Upper lobe of left lung (tissue), 6 donors: ENCODE measurements at regions not wholly inside any gene's neighbourhood (a gene's known extent, or its start where the extent isn't known, plus 50 kb on each side); places are given as distances from the start of the nearest gene placed in this dataset.

Source experiments
- ATAC-seq, 2 donors: fragments of 200-7000 bp; cut with Tn5 transposase; one replicate each; pipeline ENCODE4 v1.9.1; 2022; ENCODE audit warnings: mild to moderate bottlenecking in 2 of 2, moderate library complexity in 2 of 2; ENCODE audit not compliant: low FRiP score in 2 of 2
- DNase-seq, 2 donors: peaks; one replicate each; pipeline ENCODE4 v3.0.0-alpha.2; 2019 to 2020
- H3K27ac ChIP-seq, 4 donors: fragments of 200-600 bp; sonication (generic); one replicate each; pipeline ENCODE4 v1.5.1; 2016 to 2019
- H3K27me3 ChIP-seq, 4 donors: fragments of 200-600 bp; sonication (generic); one replicate each; pipeline ENCODE4 v1.5.1; 2017 to 2019
- H3K36me3 ChIP-seq, 4 donors: fragments of 200-600 bp; sonication (generic); one replicate each; pipeline ENCODE4 v1.5.1; 2016 to 2019
- H3K4me1 ChIP-seq, 4 donors: fragments of 200-600 bp; sonication (generic); one replicate each; pipeline ENCODE4 v1.5.1; 2018 to 2019
- H3K4me3 ChIP-seq, 4 donors: fragments of 200-600 bp; sonication (generic); one replicate each; pipeline ENCODE4 v1.5.1; 2017 to 2019; ENCODE audit warnings: mild to moderate bottlenecking in 2 of 4, moderate library complexity in 1 of 4
- H3K9me3 ChIP-seq, 4 donors: fragments of 200-600 bp; sonication (generic); one replicate each; pipeline ENCODE4 v1.5.1; 2018 to 2019
- EP300 ChIP-seq, 4 donors: sonication (generic); formaldehyde crosslinking; IDR thresholded peaks; one replicate each; pipeline ENCODE4 v1.5.1; 2017; ENCODE audit warnings: antibody characterized with exemption in 4 of 4, control low read depth in 2 of 4
- POLR2A ChIP-seq, 4 donors: fragments of 450-650 bp; IDR thresholded peaks; one replicate each; pipeline ENCODE4 v1.5.1; 2016 to 2017; ENCODE audit warnings: antibody characterized with exemption in 4 of 4, mild to moderate bottlenecking in 2 of 4
- POLR2AphosphoS5 ChIP-seq, 2 donors: sonication (generic); formaldehyde crosslinking; IDR thresholded peaks; one replicate each; pipeline ENCODE4 v1.5.1; 2017; ENCODE audit warnings: antibody characterized with exemption in 2 of 2
- WGBS, 2 donors: methylation state at CpG; one replicate each; pipeline ENCODE4 v1.1.5; 2017 to 2018; 5-methylcytosine and 5-hydroxymethylcytosine counted together
- TF ChIP-seq, protein P1 (sequence below), 6 experiments: fragments of 450-650 bp in 4 of 6; fragments of 200-600 bp in 2 of 6; sonication (generic) in 2 of 6; IDR thresholded peaks; one replicate each; pipeline ENCODE4 v1.5.1; 2016 to 2019; ENCODE audit warnings: antibody characterized with exemption in 6 of 6
- donor health status: DM: no; HTN: no; CAD: no; lungs with moderate emphysema.
- donor health status: DM: no; HTN: yes; CAD: no; lungs with severe emphysema.

DNA sequence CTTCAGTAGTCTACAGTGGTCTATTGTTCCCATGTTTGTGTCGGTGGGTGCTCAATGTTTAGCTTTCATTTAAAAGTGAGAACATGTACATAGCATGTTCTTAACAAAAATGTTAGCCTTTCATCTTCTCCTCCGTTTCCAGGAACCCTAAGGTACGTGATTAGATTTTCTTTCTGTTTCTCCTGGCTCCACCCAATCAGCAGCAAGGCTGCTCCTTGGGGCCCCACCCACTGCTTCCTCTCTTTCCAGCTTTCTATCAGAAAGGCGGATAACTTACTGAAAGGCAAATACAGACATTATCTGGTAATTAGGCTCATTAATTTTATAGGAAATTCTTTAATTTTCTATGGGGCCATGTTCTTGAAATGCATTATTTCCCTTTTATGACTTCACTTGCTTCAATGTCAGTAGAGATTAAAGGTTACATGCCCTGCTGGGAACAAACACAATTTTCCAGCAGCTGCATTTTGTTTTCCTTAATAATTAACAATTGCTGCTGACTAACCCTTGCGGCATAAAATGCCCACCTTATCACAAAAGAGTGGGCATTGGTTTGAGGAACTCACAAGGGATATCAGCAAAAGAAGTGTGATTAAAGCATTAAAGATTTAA is 324.9 kb upstream of the SNX7 start:
- DNase-seq = no peak
- Histone ChIP-seq H3K27ac (no peak overlapping the region), H3K4me3 (no peak overlapping the region), H3K9me3 (no peaks in the 10 kb centered on the region), H3K27me3 (no peaks in the 10 kb centered on the region), H3K36me3 (no peaks in the 10 kb centered on the region), H3K4me1 (no peaks in the 10 kb centered on the region)
- no peak for ATAC-seq
- TF ChIP-seq POLR2AphosphoS5 (IDR thresholded peaks at IDR 0.05) = no peak
- TF ChIP-seq EP300 (IDR thresholded peaks at IDR 0.05) = no peak
- TF ChIP-seq, protein P1, sequence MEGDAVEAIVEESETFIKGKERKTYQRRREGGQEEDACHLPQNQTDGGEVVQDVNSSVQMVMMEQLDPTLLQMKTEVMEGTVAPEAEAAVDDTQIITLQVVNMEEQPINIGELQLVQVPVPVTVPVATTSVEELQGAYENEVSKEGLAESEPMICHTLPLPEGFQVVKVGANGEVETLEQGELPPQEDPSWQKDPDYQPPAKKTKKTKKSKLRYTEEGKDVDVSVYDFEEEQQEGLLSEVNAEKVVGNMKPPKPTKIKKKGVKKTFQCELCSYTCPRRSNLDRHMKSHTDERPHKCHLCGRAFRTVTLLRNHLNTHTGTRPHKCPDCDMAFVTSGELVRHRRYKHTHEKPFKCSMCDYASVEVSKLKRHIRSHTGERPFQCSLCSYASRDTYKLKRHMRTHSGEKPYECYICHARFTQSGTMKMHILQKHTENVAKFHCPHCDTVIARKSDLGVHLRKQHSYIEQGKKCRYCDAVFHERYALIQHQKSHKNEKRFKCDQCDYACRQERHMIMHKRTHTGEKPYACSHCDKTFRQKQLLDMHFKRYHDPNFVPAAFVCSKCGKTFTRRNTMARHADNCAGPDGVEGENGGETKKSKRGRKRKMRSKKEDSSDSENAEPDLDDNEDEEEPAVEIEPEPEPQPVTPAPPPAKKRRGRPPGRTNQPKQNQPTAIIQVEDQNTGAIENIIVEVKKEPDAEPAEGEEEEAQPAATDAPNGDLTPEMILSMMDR (IDR thresholded peaks at IDR 0.05) = no peak
- no peak for TF ChIP-seq POLR2A (IDR thresholded peaks at IDR 0.05)
- 73 to 74% methylated on average over 5 of the region's 5 CpGs for WGBS, 2 donors

DNA sequence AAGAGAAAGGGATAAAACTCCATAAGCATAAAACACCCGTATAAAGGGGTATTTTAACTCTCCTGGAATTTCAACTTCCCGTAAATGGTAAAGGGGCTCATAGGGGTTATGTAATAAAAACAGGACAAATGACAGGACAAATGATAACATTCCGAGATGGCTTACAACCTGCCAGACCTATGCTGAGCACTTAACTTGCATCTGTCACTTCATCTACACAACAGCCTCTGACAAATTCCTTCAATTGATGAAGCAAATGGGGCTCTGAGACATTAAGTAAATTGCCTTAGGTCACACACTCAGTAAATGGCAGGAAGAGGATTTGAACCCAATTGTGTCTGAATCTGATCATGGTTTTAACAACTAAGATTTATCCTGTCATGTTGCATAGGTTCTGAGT is 327.6 kb upstream of the SNX7 start:
- 92% methylated on average over 3 of the region's 3 CpGs for WGBS, 2 donors
- Histone ChIP-seq H3K27me3 (no peaks in the 10 kb centered on the region), H3K4me1 (no peaks in the 10 kb centered on the region), H3K27ac (no peak overlapping the region), H3K4me3 (no peak overlapping the region), H3K9me3 (no peaks in the 10 kb centered on the region), H3K36me3 (no peaks in the 10 kb centered on the region)
- DNase-seq (no peak), ATAC-seq (no peak)
- TF ChIP-seq, protein P1 (IDR thresholded peaks at IDR 0.05) = no peak
- no peak for TF ChIP-seq EP300 (IDR thresholded peaks at IDR 0.05)
- TF ChIP-seq POLR2A (IDR thresholded peaks at IDR 0.05) = no peak
- TF ChIP-seq POLR2AphosphoS5 (IDR thresholded peaks at IDR 0.05) = no peak

DNA sequence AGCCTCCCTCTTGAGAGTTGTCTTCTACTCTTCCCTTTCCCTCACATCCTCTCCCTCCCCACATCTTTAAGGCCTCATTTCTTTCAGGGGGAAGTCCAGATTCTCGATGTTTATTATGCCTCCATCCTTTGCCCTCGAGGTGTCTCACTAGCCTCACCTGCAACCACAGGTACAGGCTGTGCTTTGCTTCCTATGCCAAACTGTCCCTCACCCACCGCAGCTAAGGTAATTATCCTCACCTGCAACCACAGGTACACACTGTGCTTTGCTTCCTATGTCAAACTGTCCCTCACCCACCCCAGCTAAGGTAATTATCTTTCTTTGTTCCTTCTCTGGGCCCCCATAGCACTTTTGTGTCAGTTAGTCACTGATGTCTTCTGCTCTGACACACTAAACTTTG is 328.1 kb upstream of the SNX7 start:
- WGBS, 2 donors = 82% methylated on average over 3 of the region's 3 CpGs
- no peak overlapping the region for H3K4me3 ChIP-seq
- H3K4me1 ChIP-seq = no peaks in the 10 kb centered on the region
- H3K27ac ChIP-seq = no peak overlapping the region
- no peaks in the 10 kb centered on the region for H3K9me3 ChIP-seq
- H3K36me3 ChIP-seq = no peaks in the 10 kb centered on the region
- DNase-seq (no peak), ATAC-seq (no peak)
- TF ChIP-seq EP300 (IDR thresholded peaks at IDR 0.05) = no peak
- TF ChIP-seq, protein P1 (IDR thresholded peaks at IDR 0.05) = no peak
- no peak for TF ChIP-seq POLR2AphosphoS5 (IDR thresholded peaks at IDR 0.05)
- TF ChIP-seq POLR2A (IDR thresholded peaks at IDR 0.05) = no peak
- H3K27me3 ChIP-seq = no peaks in the 10 kb centered on the region

DNA sequence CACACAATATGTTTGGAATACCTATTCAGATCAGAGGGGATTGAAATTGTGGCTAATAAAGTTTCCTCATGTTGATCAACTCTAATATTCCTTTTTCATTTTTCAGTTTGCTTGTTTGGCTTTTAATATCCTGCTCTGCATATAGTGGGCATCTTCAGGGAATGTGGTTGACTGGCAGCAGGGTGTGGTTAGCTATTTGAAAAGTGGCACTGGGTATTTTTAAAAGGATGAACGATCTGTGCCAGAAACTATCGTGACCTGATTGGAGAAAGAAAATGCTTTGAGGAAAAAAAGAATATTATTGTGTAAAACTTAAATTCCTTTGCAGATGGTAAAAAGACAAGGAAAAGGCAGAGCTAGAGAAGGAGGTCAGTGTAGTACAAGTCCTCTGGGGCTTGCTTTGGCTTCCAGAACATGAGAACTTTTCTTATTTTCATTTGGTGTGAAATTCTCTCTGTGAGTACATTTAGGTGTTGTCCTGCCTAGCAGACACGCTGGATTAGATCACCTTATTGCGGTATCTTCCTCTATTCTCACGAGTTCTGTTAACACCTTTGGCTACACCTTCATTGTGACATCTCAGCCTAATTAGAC is 329.7 kb upstream of the SNX7 start:
- no peaks in the 10 kb centered on the region for H3K27me3 ChIP-seq
- H3K36me3 ChIP-seq = no peaks in the 10 kb centered on the region
- no peak overlapping the region for H3K27ac ChIP-seq
- H3K9me3 ChIP-seq = no peaks in the 10 kb centered on the region
- WGBS, 2 donors = 71 to 72% methylated on average over 5 of the region's 5 CpGs
- no peak for ATAC-seq
- peaks cover 0 to 4% (median under 1%) of the 10 kb centered on the region in 4 donors for H3K4me1 ChIP-seq
- H3K4me3 ChIP-seq = no peak overlapping the region
- DNase-seq = no peak
- TF ChIP-seq POLR2A (IDR thresholded peaks at IDR 0.05) = no peak
- no peak for TF ChIP-seq EP300 (IDR thresholded peaks at IDR 0.05)
- no peak for TF ChIP-seq POLR2AphosphoS5 (IDR thresholded peaks at IDR 0.05)
- TF ChIP-seq, protein P1 (IDR thresholded peaks at IDR 0.05) = no peak

DNA sequence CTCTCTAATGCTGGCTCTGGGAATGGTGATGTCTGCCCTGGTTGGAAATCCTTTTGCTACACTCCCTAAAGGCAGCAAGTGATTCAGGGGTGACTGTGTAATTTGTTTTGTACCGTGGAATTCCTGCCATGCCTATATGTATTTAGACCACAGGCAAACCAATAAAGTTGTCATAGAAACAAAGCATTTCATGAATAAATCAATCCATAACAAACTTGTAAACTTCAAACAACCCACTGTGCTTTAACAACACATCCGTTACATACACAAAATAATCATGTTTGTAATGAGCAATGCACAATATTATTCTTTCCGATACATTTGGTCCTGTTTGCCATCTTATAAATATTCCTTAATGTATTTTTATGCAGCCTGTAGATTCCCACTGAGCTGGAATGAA is 330.3 kb upstream of the SNX7 start:
- DNase-seq = no peak
- Histone ChIP-seq H3K36me3 (no peaks in the 10 kb centered on the region), H3K27ac (no peak overlapping the region), H3K9me3 (no peaks in the 10 kb centered on the region), H3K27me3 (no peaks in the 10 kb centered on the region), H3K4me3 (no peak overlapping the region), H3K4me1 (peaks cover 0 to 10% (median 4%) of the 10 kb centered on the region in 4 donors)
- ATAC-seq = no peak
- TF ChIP-seq EP300 (IDR thresholded peaks at IDR 0.05) = no peak
- TF ChIP-seq, protein P1 (IDR thresholded peaks at IDR 0.05) = no peak
- no peak for TF ChIP-seq POLR2A (IDR thresholded peaks at IDR 0.05)
- no peak for TF ChIP-seq POLR2AphosphoS5 (IDR thresholded peaks at IDR 0.05)
- WGBS, 2 donors = 56 to 84% methylated on average over 3 of the region's 3 CpGs
